Endothelial cell of umbilical vein (primary cell): ENCODE measurements at regions not wholly inside any gene's neighbourhood (a gene's known extent, or its start where the extent isn't known, plus 50 kb on each side); places are given as distances from the start of the nearest gene placed in this dataset.

Experiments used
- BruUV-seq: library from RNA; stranded (reverse); fragments of 400-500 nt; replicated peaks from 2 replicates; lab custom pipeline; 2021; lab: Mats Ljungman, UMichigan
- CTCF ChIA-PET: fragments of 300-600, 350-600 bp; sonication (Branson Sonifier 250); formaldehyde crosslinking; loops from one replicate; lab custom pipeline; 2021; ENCODE audit warnings: antibody characterized with exemption, inconsistent platforms; lab: Charles Lee
- POLR2A ChIA-PET: fragments of 300-600, 350-600 bp; sonication (Branson Sonifier 250); formaldehyde crosslinking; loops from one replicate; lab custom pipeline; 2021; ENCODE audit warnings: antibody characterized with exemption, inconsistent platforms; lab: Charles Lee
- DNase-seq: peaks from one replicate; pipeline ENCODE4 v3.0.0-alpha.2; 2011; ENCODE audit warnings: low read depth, low spot score
- FAIRE-seq: peaks from 2 replicates; lab custom pipeline; 2011; peaks lifted over from hg19 to GRCh38; lab: Jason Lieb, UNC
- H2AFZ ChIP-seq: 2 replicates; pipeline ENCODE4 v1.6.0; 2012; ENCODE audit warnings: low read depth, low read length, control low read depth, inconsistent platforms
- H3K27ac ChIP-seq: 2 replicates; pipeline ENCODE4 v1.5.1; 2011; ENCODE audit warnings: low read depth, mild to moderate bottlenecking, control low read depth, low read length, moderate library complexity; ENCODE audit not compliant: insufficient read depth
- H3K27me3 ChIP-seq, 2 experiments: 2 replicates each; pipeline versions ENCODE4 v1.6.0 to v1.6.1; 2011; ENCODE audit warnings: low read length in 2 of 2, mixed read lengths in 1 of 2; ENCODE audit not compliant: control insufficient read depth in 2 of 2, insufficient read depth in 2 of 2
- H3K36me3 ChIP-seq, 2 experiments: 2 replicates in 1 of 2; 3 replicates in 1 of 2; pipeline ENCODE4 v1.5.1; 2011; ENCODE audit warnings: low read length in 2 of 2, mild to moderate bottlenecking in 1 of 2, moderate library complexity in 1 of 2; ENCODE audit not compliant: control insufficient read depth in 2 of 2, insufficient read depth in 2 of 2; ENCODE audit errors: extremely low read depth in 1 of 2
- H3K4me1 ChIP-seq: 3 replicates; pipeline ENCODE4 v1.5.1; 2011; ENCODE audit warnings: mild to moderate bottlenecking, low read length; ENCODE audit not compliant: control insufficient read depth, insufficient read depth; ENCODE audit errors: extremely low read depth
- H3K4me2 ChIP-seq: 2 replicates; pipeline ENCODE4 v1.6.1; 2011; ENCODE audit warnings: low read length, control low read depth, mixed read lengths; ENCODE audit not compliant: insufficient read depth
- H3K4me3 ChIP-seq, 3 experiments: fragments of 200-600 bp in 1 of 3; sonication (generic), shearing (Covaris generic) in 1 of 3; replicated peaks in 1 of 3; 2 replicates each; pipeline ENCODE4 v1.5.1; 2011 to 2016; ENCODE audit warnings: control low read depth in 3 of 3, low read length in 3 of 3, mild to moderate bottlenecking in 2 of 3, inconsistent platforms in 1 of 3, low read depth in 1 of 3, moderate library complexity in 1 of 3; ENCODE audit not compliant: insufficient read depth in 1 of 3
- H3K79me2 ChIP-seq: 2 replicates; pipeline ENCODE4 v1.6.0; 2012; ENCODE audit warnings: low read length, inconsistent platforms; ENCODE audit not compliant: control insufficient read depth, insufficient read depth
- H3K9ac ChIP-seq: replicated peaks from 2 replicates; pipeline ENCODE3; 2011; ENCODE audit warnings: low read length, control low read depth; ENCODE audit not compliant: insufficient read depth; ENCODE audit errors: extremely low read depth
- H3K9me1 ChIP-seq: replicated peaks from 3 replicates; pipeline ENCODE4 v1.6.0; 2011; ENCODE audit warnings: mild to moderate bottlenecking, low read length; ENCODE audit not compliant: control insufficient read depth, insufficient read depth; ENCODE audit errors: extremely low read depth
- H3K9me3 ChIP-seq: replicated peaks from 2 replicates; pipeline ENCODE4 v1.5.1; 2012; ENCODE audit warnings: low read length, inconsistent platforms; ENCODE audit not compliant: control insufficient read depth, insufficient read depth
- H4K20me1 ChIP-seq: replicated peaks from 2 replicates; pipeline ENCODE3; 2011; ENCODE audit warnings: mild to moderate bottlenecking, low read length; ENCODE audit not compliant: control insufficient read depth, insufficient read depth; ENCODE audit errors: extremely low read depth
- EZH2 ChIP-seq: IDR thresholded peaks from 2 replicates; pipeline ENCODE4 v1.6.1; 2012; ENCODE audit warnings: borderline replicate concordance, low read depth, mild to moderate bottlenecking, moderate library complexity, low read length, inconsistent platforms; ENCODE audit not compliant: severe bottlenecking
- FOS ChIP-seq: IDR thresholded peaks from 2 replicates; pipeline ENCODE4 v1.6.1; 2011; ENCODE audit warnings: mild to moderate bottlenecking, low read length, moderate library complexity, borderline replicate concordance; ENCODE audit not compliant: insufficient read depth
- GATA2 ChIP-seq: IDR thresholded peaks from 2 replicates; pipeline ENCODE4 v1.7.0; 2011; ENCODE audit warnings: low read depth, mild to moderate bottlenecking, moderate library complexity, mixed read lengths, low read length; ENCODE audit not compliant: insufficient read length, insufficient read depth
- JUN ChIP-seq: IDR thresholded peaks from 2 replicates; pipeline ENCODE4 v1.6.1; 2011; ENCODE audit warnings: borderline replicate concordance, low read depth; ENCODE audit not compliant: insufficient read length, insufficient read depth
- MYC ChIP-seq: IDR thresholded peaks from one replicate; pipeline ENCODE4 v1.6.1; 2011; ENCODE audit warnings: mild to moderate bottlenecking, low read depth, low read length
- POLR2A ChIP-seq: IDR thresholded peaks from 2 replicates; pipeline ENCODE4 v1.6.1; 2012; ENCODE audit warnings: low read depth, mild to moderate bottlenecking, control low read depth, low read length
- POLR2AphosphoS5 ChIP-seq: IDR thresholded peaks from 2 replicates; pipeline ENCODE4 v1.6.1; 2012; ENCODE audit warnings: low read depth, mild to moderate bottlenecking, control low read depth, low read length, moderate library complexity; ENCODE audit not compliant: insufficient read depth
- dilution Hi-C: fragments of 300-500 bp; cut with MboI; formaldehyde crosslinking; loops from one replicate; pipeline ENCODE4 v1.15.0; 2019; ENCODE audit warnings: low sequenced_read_pairs; ENCODE audit not compliant: extremely low pct_ligation_motif_present
- intact Hi-C: fragments of 100-400 bp; cut with micrococcal nuclease; formaldehyde crosslinking; loops from one replicate; pipeline ENCODE4 v1.10.0; 2022
- TF ChIP-seq, protein P1 (sequence below), 2 donors: IDR thresholded peaks; 1 replicate in 1 of 2; 2 replicates in 1 of 2; pipeline ENCODE4 v1.5.1; 2011; ENCODE audit warnings: low read length in 2 of 2, mild to moderate bottlenecking in 2 of 2, moderate library complexity in 2 of 2, control low read depth in 1 of 2, inconsistent platforms in 1 of 2, low read depth in 1 of 2; ENCODE audit not compliant: insufficient read depth in 1 of 2; ENCODE audit errors: extremely low read depth in 1 of 2
- TF ChIP-seq, protein P2 (sequence below): IDR thresholded peaks from 2 replicates; pipeline ENCODE4 v1.6.1; 2011; ENCODE audit not compliant: insufficient read depth, insufficient read length

DNA sequence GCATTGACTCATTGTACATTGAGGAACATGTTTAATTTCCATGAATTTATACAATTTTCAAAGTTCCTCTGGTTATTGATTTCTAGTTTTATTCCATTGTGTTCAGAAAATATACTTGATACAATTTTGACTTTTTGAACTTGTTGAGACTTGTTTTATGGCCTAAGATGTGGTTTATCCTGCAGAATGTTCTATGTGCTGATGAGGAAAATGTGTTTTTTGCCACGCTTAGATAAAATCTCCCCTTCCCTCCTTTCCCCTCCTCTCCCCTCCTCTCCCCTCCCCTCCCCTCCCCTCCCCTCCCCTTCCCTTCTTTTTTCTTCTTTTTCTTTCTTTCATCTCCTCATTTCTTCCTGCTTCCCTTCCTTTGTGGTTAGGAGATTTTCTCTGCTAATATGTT, 470.8 kb upstream of the MAP3K7 start:
- H3K27ac ChIP-seq = no peak overlapping the region
- intact Hi-C loops (no loop called here), dilution Hi-C loops (no loop called here)
- H3K9me3 ChIP-seq = no peaks in the 10 kb centered on the region
- H3K79me2 ChIP-seq = no peaks in the 10 kb centered on the region
- no peaks in the 10 kb centered on the region for H4K20me1 ChIP-seq
- DNase-seq = no peak
- no TSS peak for BruUV-seq
- no peak overlapping the region for H2AFZ ChIP-seq
- FAIRE-seq = no peak
- H3K36me3 ChIP-seq = no peaks in the 10 kb centered on the region
- CTCF ChIA-PET = no interaction called here
- no peak overlapping the region for H3K9ac ChIP-seq
- H3K4me3 ChIP-seq = no peak overlapping the region
- TF ChIP-seq FOS = no peak
- TF ChIP-seq, protein P1, sequence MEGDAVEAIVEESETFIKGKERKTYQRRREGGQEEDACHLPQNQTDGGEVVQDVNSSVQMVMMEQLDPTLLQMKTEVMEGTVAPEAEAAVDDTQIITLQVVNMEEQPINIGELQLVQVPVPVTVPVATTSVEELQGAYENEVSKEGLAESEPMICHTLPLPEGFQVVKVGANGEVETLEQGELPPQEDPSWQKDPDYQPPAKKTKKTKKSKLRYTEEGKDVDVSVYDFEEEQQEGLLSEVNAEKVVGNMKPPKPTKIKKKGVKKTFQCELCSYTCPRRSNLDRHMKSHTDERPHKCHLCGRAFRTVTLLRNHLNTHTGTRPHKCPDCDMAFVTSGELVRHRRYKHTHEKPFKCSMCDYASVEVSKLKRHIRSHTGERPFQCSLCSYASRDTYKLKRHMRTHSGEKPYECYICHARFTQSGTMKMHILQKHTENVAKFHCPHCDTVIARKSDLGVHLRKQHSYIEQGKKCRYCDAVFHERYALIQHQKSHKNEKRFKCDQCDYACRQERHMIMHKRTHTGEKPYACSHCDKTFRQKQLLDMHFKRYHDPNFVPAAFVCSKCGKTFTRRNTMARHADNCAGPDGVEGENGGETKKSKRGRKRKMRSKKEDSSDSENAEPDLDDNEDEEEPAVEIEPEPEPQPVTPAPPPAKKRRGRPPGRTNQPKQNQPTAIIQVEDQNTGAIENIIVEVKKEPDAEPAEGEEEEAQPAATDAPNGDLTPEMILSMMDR (IDR thresholded peaks at IDR 0.05; ENCODE audit: extremely low read depth in 1 of 2, insufficient read depth in 1 of 2, low read depth in 1 of 2, low read length in 2 of 2) = no peak
- no peak for TF ChIP-seq POLR2A
- TF ChIP-seq, protein P2, sequence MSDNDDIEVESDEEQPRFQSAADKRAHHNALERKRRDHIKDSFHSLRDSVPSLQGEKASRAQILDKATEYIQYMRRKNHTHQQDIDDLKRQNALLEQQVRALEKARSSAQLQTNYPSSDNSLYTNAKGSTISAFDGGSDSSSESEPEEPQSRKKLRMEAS = no peak
- TF ChIP-seq GATA2 = no peak
- TF ChIP-seq POLR2AphosphoS5 = no peak
- TF ChIP-seq MYC = no peak
- TF ChIP-seq JUN = no peak
- TF ChIP-seq EZH2 = no peak
- H3K4me1 ChIP-seq = no peaks in the 10 kb centered on the region
- H3K4me2 ChIP-seq = no peak overlapping the region
- no peaks in the 10 kb centered on the region for H3K9me1 ChIP-seq
- H3K27me3 ChIP-seq = no peaks in the 10 kb centered on the region
- POLR2A ChIA-PET = no interaction called here
